Upper lobe of left lung (tissue), 4 donors: ENCODE measurements at regions not wholly inside any gene's neighbourhood (a gene's known extent, or its start where the extent isn't known, plus 50 kb on each side); places are given as distances from the start of the nearest gene placed in this dataset.

Source experiments
- CTCF ChIP-seq, 6 experiments: fragments of 450-650 bp in 4 of 6; fragments of 200-600 bp in 2 of 6; sonication (generic) in 2 of 6; IDR thresholded peaks; one replicate each; pipeline ENCODE4 v1.5.1; 2016 to 2019; ENCODE audit warnings: antibody characterized with exemption in 6 of 6
- EP300 ChIP-seq, 4 donors: sonication (generic); formaldehyde crosslinking; IDR thresholded peaks; one replicate each; pipeline ENCODE4 v1.5.1; 2017; ENCODE audit warnings: antibody characterized with exemption in 4 of 4, control low read depth in 2 of 4
- POLR2AphosphoS5 ChIP-seq, 2 donors: sonication (generic); formaldehyde crosslinking; IDR thresholded peaks; one replicate each; pipeline ENCODE4 v1.5.1; 2017; ENCODE audit warnings: antibody characterized with exemption in 2 of 2

- no peak for TF ChIP-seq EP300 (IDR thresholded peaks at IDR 0.05)
- no peak for TF ChIP-seq POLR2AphosphoS5 (IDR thresholded peaks at IDR 0.05)
- no peak for TF ChIP-seq CTCF (IDR thresholded peaks at IDR 0.05)
Measured at GRCh38 chr22:49196046-49196511, 631.6 kb downstream of the BRD1 start.
